A172 (cell line): ENCODE measurements at regions not wholly inside any gene's neighbourhood (a gene's known extent, or its start where the extent isn't known, plus 50 kb on each side); places are given as distances from the start of the nearest gene placed in this dataset.
A peak's percentile ranks its signal among the peaks of the same experiment; 100 is the strongest.

Experiments
- DNase-seq: peaks from one replicate; pipeline ENCODE4 v3.0.0-alpha.2; 2015; ENCODE audit warnings: low spot score

DNA sequence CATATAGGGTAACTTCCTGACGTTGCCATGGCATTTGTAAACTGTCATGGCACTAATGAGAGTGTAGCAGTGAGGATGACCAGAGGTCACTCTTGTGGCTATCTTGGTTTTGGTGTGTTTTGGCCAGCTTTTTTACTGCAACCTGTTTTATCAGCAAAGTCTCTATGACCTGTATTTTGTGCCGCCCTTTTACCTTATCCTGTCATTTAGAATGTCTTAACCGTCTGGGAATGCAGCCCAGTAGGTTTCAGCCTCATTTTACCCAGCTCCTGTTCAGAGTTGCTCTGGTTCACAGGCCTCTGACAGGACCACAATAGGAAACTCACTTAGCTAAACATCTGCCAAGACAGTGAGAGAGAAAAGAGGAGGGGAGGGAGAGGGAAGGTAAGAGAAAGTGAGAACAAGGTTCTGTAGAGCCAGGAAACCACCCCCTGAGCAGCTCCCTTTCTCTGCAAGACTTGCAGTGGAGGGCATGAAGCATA is 64.8 kb upstream of the PLEKHG3 start:
- peak; percentile 74 for DNase-seq

DNA sequence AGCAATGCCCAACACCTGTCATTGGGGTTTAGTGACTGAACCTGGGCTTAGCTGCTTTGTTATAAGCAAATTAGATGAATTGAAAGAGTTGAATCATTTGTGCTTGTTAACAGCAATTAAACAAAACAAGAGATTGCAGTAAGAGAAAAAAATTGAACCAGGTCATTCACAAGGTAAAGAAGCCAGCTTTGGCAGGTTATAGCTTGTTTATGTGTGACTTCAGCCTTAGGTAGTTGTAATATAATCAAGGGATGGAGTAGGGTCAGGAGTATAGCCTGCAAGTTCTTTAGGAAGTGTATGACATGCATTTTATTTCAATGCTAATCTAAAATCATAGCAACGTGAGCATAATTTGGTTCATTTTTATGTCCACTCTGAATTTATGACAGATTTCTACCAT is 63.4 kb upstream of the PLEKHG3 start:
- no peak for DNase-seq

DNA sequence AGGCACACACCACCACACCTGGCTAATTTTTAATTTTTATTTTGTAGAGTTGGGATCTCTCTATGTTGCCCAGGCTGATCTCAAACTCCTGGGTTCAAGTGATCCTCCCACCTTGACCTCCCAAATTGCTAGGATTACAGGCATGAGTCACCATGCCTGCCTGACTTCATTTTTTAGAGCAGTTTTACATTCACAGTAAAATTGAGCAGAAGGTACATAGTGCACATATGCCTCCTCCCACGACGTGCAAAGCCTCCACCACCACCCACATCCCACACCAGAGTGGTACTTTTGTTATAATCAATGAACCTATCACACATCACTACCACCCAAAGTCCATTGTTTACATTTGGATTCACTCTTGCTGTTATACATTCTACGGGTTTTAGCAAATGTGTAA is 62.5 kb upstream of the PLEKHG3 start:
- no peak for DNase-seq

DNA sequence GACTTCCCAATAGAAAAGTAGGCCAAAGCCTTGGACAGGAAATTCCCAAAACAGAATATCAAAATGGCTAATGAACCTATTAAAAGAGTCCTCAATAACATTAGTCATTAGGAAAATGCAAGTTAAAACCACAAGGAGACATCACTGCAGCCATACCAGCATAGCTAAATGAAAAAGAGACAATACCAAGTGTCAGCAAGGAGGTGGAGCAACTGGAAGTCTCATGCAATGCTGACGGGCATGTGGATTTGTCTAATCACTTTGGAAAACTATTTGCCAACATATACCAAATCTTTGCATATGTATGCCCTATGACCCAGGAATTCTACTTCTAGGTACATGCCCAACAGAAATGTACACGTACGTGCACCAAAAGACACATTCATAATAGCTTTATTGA is 60.5 kb upstream of the PLEKHG3 start:
- no peak for DNase-seq

DNA sequence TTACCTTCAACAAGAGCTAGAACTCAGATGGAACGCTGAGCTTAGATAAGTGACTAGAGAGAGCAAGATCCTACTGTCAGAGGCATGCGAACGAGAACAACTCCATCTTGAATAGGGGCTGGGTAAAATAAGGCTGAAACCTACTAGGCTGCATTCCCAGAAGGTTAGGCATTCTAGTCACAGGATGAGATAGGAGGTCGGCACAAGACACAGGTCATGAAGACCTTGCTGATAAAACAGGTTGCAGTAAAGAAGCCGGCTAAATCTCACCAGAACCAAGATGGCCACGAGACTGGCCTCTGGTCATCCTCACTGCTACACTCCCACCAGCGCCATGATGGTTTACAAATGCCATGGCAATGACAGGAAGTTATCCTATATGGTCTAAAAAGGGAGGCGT is 59.6 kb upstream of the PLEKHG3 start:
- DNase-seq: no peak

DNA sequence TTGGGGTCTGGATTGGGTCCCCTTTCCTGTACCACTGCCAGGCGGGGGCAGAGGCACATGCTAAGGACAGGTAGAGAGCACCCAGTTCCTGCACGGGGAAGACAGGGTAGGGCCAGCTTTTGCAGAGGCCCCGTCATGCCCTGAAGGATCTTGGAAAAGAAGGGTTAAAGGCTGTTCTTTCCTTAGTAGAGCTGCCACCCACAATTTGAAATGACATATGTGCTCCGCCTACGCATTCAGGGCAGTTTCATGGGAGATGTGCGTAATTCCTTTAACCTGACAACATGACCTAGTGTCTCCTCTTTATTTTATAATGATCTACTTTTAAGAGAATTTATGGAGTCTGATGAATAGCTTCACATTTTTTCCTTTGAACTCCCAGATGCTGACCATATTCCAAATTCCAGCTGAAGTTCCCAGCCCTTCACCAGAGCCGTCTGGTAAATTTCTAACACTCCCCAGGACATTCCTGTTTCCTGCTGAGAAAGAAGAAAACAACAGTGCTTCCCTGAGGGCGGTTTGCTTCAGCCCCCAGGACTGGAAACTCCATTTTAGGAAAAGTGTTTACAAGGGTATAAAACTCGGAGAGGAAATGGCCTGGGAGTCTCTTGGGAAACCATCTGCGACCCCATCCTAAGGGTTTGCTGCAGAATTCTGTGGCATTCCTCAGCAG is 58.9 kb upstream of the PLEKHG3 start:
- DNase-seq: peak; percentile 86

DNA sequence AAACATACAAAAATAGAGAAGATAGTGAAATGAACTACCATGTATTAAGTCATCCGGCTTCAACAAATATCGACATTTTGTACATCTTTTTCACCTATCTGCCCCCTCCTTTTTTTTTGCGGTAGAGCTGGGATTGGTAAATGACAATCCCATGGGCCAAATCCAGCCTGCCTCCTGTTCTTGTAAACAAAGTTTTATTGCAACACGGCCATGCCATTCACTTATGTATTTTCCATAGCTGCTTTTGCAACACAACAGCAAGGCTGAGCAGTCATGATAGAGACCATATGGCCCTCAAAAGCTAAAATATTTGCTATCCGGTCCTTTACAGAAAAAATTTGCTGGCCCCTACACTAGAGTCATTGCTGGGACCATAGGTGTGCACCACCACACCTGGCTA is 58.1 kb upstream of the PLEKHG3 start:
- no peak for DNase-seq

DNA sequence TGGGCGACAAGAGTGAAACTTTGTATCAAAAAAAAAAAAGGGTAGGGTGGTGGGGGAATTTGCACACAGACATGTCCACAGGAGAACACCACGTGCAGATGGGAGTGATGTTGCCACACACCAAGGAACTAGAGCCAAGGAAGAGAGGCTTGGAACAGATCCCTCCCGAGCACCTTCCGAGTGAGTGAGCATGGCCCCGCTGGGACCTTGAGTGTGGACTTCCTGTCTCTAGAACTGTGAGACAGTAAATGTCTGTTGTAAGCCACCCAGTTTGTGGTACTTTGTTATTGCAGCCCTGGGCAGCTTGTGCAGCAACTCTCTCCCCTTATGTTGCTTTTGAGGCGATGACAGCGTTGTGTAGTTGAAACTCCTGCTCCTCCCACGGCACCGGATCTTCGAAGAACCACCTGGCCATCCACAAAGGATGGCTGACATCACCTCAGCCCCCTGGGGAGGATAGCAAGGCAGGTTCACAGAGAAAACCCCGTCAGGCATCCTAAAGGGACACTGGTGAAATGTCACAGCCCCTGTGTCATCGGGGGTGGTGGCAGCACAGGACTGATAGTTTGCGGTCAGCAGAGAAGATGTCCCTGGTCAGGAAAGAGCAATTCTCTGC is 54.7 kb upstream of the PLEKHG3 start:
- no peak for DNase-seq

DNA sequence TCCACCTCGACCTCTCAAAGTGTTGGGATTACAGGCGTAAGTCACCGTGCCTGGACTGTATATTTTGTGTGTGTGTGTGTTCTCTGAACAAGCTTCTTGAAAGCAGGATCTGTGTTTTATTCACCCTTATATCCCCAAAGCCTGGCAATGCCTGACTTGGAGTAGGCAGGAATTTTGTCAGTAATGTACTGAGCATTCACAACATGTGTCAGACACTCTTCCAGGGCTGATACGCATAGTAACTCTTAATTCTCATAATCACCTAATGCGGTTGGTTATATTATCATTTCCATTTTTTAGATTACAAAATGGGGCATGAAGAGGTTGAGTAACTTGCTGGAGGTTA is 50.4 kb upstream of the PLEKHG3 start:
- no peak for DNase-seq

DNA sequence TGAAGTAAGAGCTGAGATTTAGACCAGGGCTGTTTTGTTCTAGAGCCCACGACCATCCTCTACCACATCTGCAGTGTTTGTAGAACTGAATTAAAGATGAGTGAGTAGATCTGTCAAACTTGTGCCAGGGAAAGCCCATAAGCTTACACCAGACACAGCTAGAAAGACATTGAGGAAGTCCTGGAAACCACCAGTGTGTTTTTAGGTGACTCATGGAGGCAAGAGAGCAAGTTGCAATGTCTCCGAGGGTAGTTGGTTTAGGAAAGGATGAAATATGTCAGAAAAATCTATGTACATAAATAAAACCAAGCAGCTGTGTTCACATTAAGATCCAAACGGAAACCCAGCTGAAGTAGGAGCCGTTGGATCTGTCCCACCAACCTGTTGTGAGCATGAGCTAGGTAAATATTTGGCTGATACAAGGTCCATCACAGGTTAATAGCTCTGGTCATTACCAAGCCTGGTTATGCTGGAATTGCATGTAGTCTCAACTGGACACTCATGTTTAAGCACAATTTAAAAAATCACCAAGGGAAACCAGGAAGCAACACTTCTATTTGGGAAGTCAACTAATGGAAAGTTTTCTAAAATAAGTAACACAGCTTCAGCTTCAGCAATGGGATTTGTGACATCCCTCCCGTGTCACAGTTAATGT is 49.9 kb upstream of the PLEKHG3 start:
- peak; percentile 75 for DNase-seq
